Testis (tissue), 2 donors: ENCODE measurements at regions not wholly inside any gene's neighbourhood (a gene's known extent, or its start where the extent isn't known, plus 50 kb on each side); places are given as distances from the start of the nearest gene placed in this dataset.

ENCODE experiments used
- CTCF ChIP-seq, 3 experiments: fragments of 450-650 bp in 2 of 3; fragments of 200-600 bp in 1 of 3; sonication (generic) in 1 of 3; IDR thresholded peaks; one replicate each; pipeline ENCODE4 v1.5.1; 2016 to 2019; ENCODE audit warnings: antibody characterized with exemption in 3 of 3, mild to moderate bottlenecking in 2 of 3, moderate library complexity in 1 of 3
- POLR2A ChIP-seq: fragments of 450-650 bp; IDR thresholded peaks from one replicate; pipeline ENCODE4 v1.6.1; 2017; ENCODE audit warnings: antibody characterized with exemption, mild to moderate bottlenecking, moderate library complexity

- TF ChIP-seq CTCF (IDR thresholded peaks at IDR 0.05) (no peak), POLR2A (no peak)
Measured at GRCh38 chr13:48797761-48798160, 144.0 kb downstream of the CYSLTR2 start.
